NB4 (cell line): ENCODE measurements at regions not wholly inside any gene's neighbourhood (a gene's known extent, or its start where the extent isn't known, plus 50 kb on each side); places are given as distances from the start of the nearest gene placed in this dataset.

Source experiments
- CTCF ChIP-seq: IDR thresholded peaks from one replicate; pipeline ENCODE4 v1.5.1; 2012; ENCODE audit warnings: low read depth, low read length
- TF ChIP-seq, protein P1 (sequence below): IDR thresholded peaks from 2 replicates; pipeline ENCODE4 v1.6.1; 2011; ENCODE audit warnings: low read depth, low read length

DNA sequence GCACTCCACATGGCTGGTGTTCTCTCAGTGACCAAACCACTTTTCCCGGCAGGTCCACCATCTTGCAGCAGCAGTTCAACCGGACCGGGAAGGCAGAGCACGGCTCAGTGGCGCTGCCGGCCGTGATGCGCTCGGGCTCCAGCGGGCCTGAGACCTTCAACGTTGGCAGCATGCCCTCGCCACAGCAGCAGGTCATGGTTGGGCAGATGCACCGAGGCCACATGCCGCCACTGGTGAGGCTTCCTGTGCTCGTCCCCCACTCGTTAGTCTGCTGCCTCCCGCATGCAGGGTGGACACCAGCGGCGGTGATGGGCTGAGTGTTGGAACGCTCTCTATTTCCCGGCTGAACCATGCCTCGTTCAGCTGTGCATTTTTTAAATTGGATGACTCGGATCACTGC is 344.9 kb upstream of the TPM1 start:
- TF ChIP-seq CTCF = no peak
- TF ChIP-seq, protein P1, sequence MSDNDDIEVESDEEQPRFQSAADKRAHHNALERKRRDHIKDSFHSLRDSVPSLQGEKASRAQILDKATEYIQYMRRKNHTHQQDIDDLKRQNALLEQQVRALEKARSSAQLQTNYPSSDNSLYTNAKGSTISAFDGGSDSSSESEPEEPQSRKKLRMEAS = no peak
